ENCODE measurements at regions not wholly inside any gene's neighbourhood (a gene's known extent, or its start where the extent isn't known, plus 50 kb on each side); places are given as distances from the start of the nearest gene placed in this dataset.

GRCh38 chrX:34576864-34577263, 80.2 kb downstream of the TMEM47 start:
- TF ChIP-seq CTCF (IDR thresholded peaks at IDR 0.05; ENCODE audit: borderline replicate concordance, insufficient read depth, low read depth, low read length): no peak

GRCh38 chrX:34565981-34566380, 91.1 kb downstream of the TMEM47 start:
- no peak overlapping the region for H3K4me3 ChIP-seq (ENCODE audit: low read depth, low read length)
- no peak for TF ChIP-seq CTCF (IDR thresholded peaks at IDR 0.05; ENCODE audit: borderline replicate concordance, insufficient read depth, low read depth, low read length)

More at GRCh38 chrX:34576864-34577263, 80.2 kb downstream of the TMEM47 start:
- H3K4me3 ChIP-seq (ENCODE audit: low read depth, low read length): no peak overlapping the region

GRCh38 chrX:34563804-34564203, 93.3 kb downstream of the TMEM47 start:
- no peak for TF ChIP-seq CTCF (IDR thresholded peaks at IDR 0.05; ENCODE audit: borderline replicate concordance, insufficient read depth, low read depth, low read length)
- H3K4me3 ChIP-seq (ENCODE audit: low read depth, low read length): no peak overlapping the region

- no peak for TF ChIP-seq CTCF (IDR thresholded peaks at IDR 0.05; ENCODE audit: borderline replicate concordance, insufficient read depth, low read depth, low read length)
Observed at GRCh38 chrX:34563061-34563460, 94.0 kb downstream of the TMEM47 start.

GRCh38 chrX:34562006-34562405, 95.1 kb downstream of the TMEM47 start:
- no peak overlapping the region for H3K4me3 ChIP-seq (ENCODE audit: low read depth, low read length)
- TF ChIP-seq CTCF (IDR thresholded peaks at IDR 0.05; ENCODE audit: borderline replicate concordance, insufficient read depth, low read depth, low read length): no peak

More at GRCh38 chrX:34563061-34563460, 94.0 kb downstream of the TMEM47 start:
- no peak overlapping the region for H3K4me3 ChIP-seq (ENCODE audit: low read depth, low read length)

- TF ChIP-seq CTCF (IDR thresholded peaks at IDR 0.05; ENCODE audit: borderline replicate concordance, insufficient read depth, low read depth, low read length): no peak
Observed at GRCh38 chrX:34560180-34560579, 96.9 kb downstream of the TMEM47 start.

GRCh38 chrX:34559325-34559724, 97.8 kb downstream of the TMEM47 start:
- H3K4me3 ChIP-seq (ENCODE audit: low read depth, low read length): no peak overlapping the region
- TF ChIP-seq CTCF (IDR thresholded peaks at IDR 0.05; ENCODE audit: borderline replicate concordance, insufficient read depth, low read depth, low read length): no peak

More at GRCh38 chrX:34560180-34560579, 96.9 kb downstream of the TMEM47 start:
- H3K4me3 ChIP-seq (ENCODE audit: low read depth, low read length): no peak overlapping the region

Measured in GM12875 (cell line).